NT2/D1 (cell line): ENCODE measurements at regions not wholly inside any gene's neighbourhood (a gene's known extent, or its start where the extent isn't known, plus 50 kb on each side); places are given as distances from the start of the nearest gene placed in this dataset.

Source experiments
- SUZ12 ChIP-seq: IDR thresholded peaks from 2 replicates; pipeline ENCODE4 v1.6.1; 2011; ENCODE audit not compliant: insufficient read length, insufficient read depth; ENCODE audit errors: extremely low read depth
- YY1 ChIP-seq: IDR thresholded peaks from 2 replicates; pipeline ENCODE4 v1.6.1; 2011; ENCODE audit not compliant: insufficient read length, insufficient read depth
- ZNF274 ChIP-seq: IDR thresholded peaks from 2 replicates; pipeline ENCODE4 v1.6.1; 2011; ENCODE audit warnings: mild to moderate bottlenecking, low read depth, low read length

DNA sequence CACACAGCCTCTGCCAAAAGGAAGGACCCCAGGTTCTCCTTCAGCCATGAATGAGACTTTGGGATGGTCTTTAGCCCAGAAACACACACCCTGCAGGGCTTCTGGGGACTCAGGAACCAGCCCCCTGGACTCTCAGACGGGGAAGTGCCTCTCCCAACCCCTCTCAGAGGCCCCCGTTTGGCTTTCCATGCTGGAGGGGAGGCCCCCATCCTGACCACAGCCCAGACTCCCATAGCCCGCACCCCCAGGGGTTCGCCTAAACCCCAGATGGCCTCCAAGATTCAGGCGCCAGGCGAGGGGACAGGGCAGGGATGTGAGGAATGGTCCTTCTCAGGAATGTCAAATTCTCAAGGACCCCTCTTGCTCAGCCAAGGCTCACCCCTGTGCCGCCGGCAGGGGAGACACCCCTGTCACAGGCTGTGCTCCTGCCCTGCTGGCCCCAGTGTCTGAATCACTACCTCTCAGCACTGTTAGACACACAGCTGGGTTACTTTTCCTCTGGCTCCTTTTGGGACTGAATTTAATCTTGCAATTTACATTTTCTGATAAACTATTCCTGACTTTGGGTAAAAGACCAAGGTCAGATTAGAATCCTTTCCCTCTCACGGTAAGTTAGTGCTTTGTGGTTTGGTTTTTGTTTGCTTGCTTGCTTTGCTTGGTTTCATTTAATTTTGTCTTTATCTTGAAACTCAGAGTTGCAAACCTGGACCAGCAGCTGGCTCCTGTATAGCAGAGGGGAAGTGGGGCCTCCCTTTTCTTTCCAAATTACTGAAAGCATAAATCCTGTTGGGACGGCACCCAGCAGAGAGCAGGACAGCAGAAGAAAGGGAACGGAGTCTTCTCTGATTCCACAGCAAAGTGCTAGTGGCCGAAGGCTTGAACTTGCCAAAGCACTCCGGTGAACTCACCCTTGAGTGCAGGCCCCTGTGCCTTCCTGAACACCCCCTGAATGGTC lies 198.9 kb upstream of the RAB6C start:
- TF ChIP-seq ZNF274 = no peak
- no peak for TF ChIP-seq SUZ12
- TF ChIP-seq YY1 = no peak
